Lower leg skin (tissue), 4 donors: ENCODE measurements at regions not wholly inside any gene's neighbourhood (a gene's known extent, or its start where the extent isn't known, plus 50 kb on each side); places are given as distances from the start of the nearest gene placed in this dataset.

Experiments used
- DNase-seq, 2 donors: peaks; one replicate each; pipeline ENCODE4 v3.0.0-alpha.2; 2019; ENCODE audit warnings: low spot score in 2 of 2
- H3K4me3 ChIP-seq: fragments of 200-600 bp; sonication (generic); 2 replicates; pipeline ENCODE4 v1.5.1; 2017; ENCODE audit warnings: mild to moderate bottlenecking, low read depth; ENCODE audit not compliant: poor library complexity, severe bottlenecking
- CTCF ChIP-seq, 3 donors: fragments of 450-650 bp; IDR thresholded peaks; one replicate each; pipeline ENCODE4 v1.5.1; 2016; ENCODE audit warnings: antibody characterized with exemption in 3 of 3, mild to moderate bottlenecking in 3 of 3, moderate library complexity in 2 of 3
- POLR2A ChIP-seq, 2 donors: fragments of 450-650 bp; IDR thresholded peaks; one replicate each; pipeline ENCODE4 v1.6.1; 2016 to 2017; ENCODE audit warnings: antibody characterized with exemption in 2 of 2, mild to moderate bottlenecking in 1 of 2, moderate library complexity in 1 of 2
- WGBS, 2 donors: methylation state at CpG; one replicate each; pipeline ENCODE4 v1.1.5; 2018; 5-methylcytosine and 5-hydroxymethylcytosine counted together
- intact Hi-C: fragments of 100-400 bp; cut with DNase I; formaldehyde crosslinking; loops from one replicate; pipeline ENCODE4 v1.15.0; 2023; ENCODE audit warnings: low total_unique reads

GRCh38 chr20:39658662-39659409 lies 696.7 kb downstream of the DHX35 start:
- H3K4me3 ChIP-seq, result no peak overlapping the region
- TF ChIP-seq CTCF (IDR thresholded peaks at IDR 0.05) (no peak), POLR2A (IDR thresholded peaks at IDR 0.05) (no peak)
- no peak for DNase-seq
- intact Hi-C loops, result no loop called here
- WGBS, 2 donors, result 86 to 90% methylated on average over 9 of the region's 9 CpGs

DNA sequence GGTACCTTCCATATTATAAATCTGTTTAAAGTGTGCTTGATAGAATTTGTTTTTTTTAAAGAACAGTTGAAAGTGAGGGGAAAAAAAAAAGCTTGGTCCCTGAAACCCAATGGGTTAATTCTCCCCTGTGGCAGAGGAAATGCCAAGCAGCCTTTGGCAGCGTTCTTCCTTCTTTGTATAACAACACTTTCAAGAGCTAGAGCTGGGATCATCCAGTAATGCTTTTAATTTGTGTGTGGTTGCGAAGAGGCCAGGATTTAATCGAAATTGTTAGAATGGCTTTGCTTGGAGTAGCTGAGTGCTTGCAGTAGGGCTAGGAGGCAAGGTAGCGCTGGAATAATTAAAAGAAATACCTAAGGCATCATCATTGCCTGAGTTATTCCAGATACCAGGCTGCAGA lies 692.0 kb downstream of the DHX35 start:
- H3K4me3 ChIP-seq, result no peak overlapping the region
- TF ChIP-seq POLR2A (IDR thresholded peaks at IDR 0.05) (no peak), CTCF (IDR thresholded peaks at IDR 0.05) (no peak)
- WGBS, 2 donors, result 45 to 58% methylated on average over 4 of the region's 4 CpGs

GRCh38 chr20:39651645-39652325 lies 689.6 kb downstream of the DHX35 start:
- no peak for DNase-seq
- H3K4me3 ChIP-seq, result no peak overlapping the region
- intact Hi-C loops, result no loop called here
- 77 to 90% methylated on average over 9 of the region's 9 CpGs for WGBS, 2 donors
- TF ChIP-seq POLR2A (IDR thresholded peaks at IDR 0.05) (no peak), CTCF (IDR thresholded peaks at IDR 0.05) (no peak)

More for the DNA sequence above, 692.0 kb downstream of the DHX35 start:
- intact Hi-C loops, result no loop called here
- no peak for DNase-seq

DNA sequence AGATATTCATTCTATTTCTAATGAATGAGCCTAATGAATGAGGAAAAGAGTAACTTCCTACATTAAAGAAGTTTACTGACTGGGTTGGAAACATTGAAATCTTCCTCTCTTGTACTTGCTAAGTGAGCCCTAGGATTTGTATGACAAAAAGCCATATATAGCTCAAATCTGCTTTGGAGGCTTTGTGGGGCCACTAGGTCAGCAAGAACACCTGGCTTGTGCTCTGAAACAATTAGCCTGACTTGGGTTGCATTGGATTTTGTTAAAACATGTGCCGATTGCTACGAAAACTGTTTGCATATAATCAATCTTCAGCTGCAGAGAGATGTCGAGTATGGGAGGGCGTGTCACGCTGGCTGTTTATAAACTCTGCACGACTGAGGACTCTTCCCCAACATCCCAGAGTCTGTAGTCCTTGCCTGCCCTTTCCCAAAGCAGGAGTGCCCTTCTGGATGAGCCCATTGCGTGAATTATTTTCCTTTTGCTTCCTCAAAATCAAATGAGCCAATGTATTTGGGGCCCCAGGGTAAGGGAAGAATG lies 684.8 kb downstream of the DHX35 start:
- WGBS, 2 donors, result 82 to 85% methylated on average over 7 of the region's 7 CpGs
- TF ChIP-seq POLR2A (IDR thresholded peaks at IDR 0.05), result no peak
- TF ChIP-seq CTCF (IDR thresholded peaks at IDR 0.05), result no peak
- no peak for DNase-seq
- intact Hi-C loops, result no loop called here
- H3K4me3 ChIP-seq, result no peak overlapping the region

GRCh38 chr20:39645131-39645530 lies 683.0 kb downstream of the DHX35 start:
- TF ChIP-seq CTCF (IDR thresholded peaks at IDR 0.05) (no peak), POLR2A (IDR thresholded peaks at IDR 0.05) (no peak)
- no peak for DNase-seq
- intact Hi-C loops, result no loop called here
- H3K4me3 ChIP-seq, result no peak overlapping the region
- 44 to 56% methylated on average over 3 of the region's 3 CpGs for WGBS, 2 donors
